H9 (cell line): ENCODE measurements at regions not wholly inside any gene's neighbourhood (a gene's known extent, or its start where the extent isn't known, plus 50 kb on each side); places are given as distances from the start of the nearest gene placed in this dataset.

Experiments
- DNase-seq: peaks from one replicate; pipeline ENCODE4 v3.0.0-alpha.2; 2017
- H2AFZ ChIP-seq: one replicate; pipeline ENCODE4 v1.6.1; 2013; ENCODE audit warnings: mild to moderate bottlenecking, low read length, control low read depth, moderate library complexity
- H2AK5ac ChIP-seq: 2 replicates; pipeline ENCODE4 v1.6.1; 2013; ENCODE audit warnings: low read length, control low read depth, mixed read lengths; ENCODE audit not compliant: insufficient read length
- H2BK120ac ChIP-seq: one replicate; pipeline ENCODE4 v1.6.1; 2013; ENCODE audit warnings: low read depth, mild to moderate bottlenecking, low read length, control low read depth, inconsistent platforms; ENCODE audit not compliant: poor library complexity, severe bottlenecking
- H2BK12ac ChIP-seq: 2 replicates; pipeline ENCODE4 v1.6.1; 2013; ENCODE audit warnings: low read length, control low read depth, mixed read lengths, low read depth; ENCODE audit not compliant: insufficient read length
- H2BK15ac ChIP-seq: 2 replicates; pipeline ENCODE4 v1.6.1; 2013; ENCODE audit warnings: low read depth, low read length, control low read depth
- H2BK20ac ChIP-seq: one replicate; pipeline ENCODE4 v1.6.1; 2013; ENCODE audit warnings: low read depth, mild to moderate bottlenecking, low read length, control low read depth, inconsistent platforms; ENCODE audit not compliant: poor library complexity, severe bottlenecking
- H2BK5ac ChIP-seq: 2 replicates; pipeline ENCODE4 v1.6.1; 2013; ENCODE audit warnings: low read length, control low read depth, mixed read lengths; ENCODE audit not compliant: insufficient read length
- H3K14ac ChIP-seq: 2 replicates; pipeline ENCODE4 v1.6.1; 2013; ENCODE audit warnings: low read length, control low read depth; ENCODE audit not compliant: insufficient read depth
- H3K18ac ChIP-seq: 2 replicates; pipeline ENCODE4 v1.6.1; 2013; ENCODE audit warnings: low read depth, mild to moderate bottlenecking, mixed read lengths, low read length, control low read depth; ENCODE audit not compliant: insufficient read length
- H3K23ac ChIP-seq: 2 replicates; pipeline ENCODE4 v1.6.1; 2013; ENCODE audit warnings: low read length, control low read depth, mixed read lengths, low read depth; ENCODE audit not compliant: insufficient read length
- H3K23me2 ChIP-seq: 2 replicates; pipeline ENCODE4 v1.6.1; 2013; ENCODE audit warnings: low read depth, mild to moderate bottlenecking, mixed read lengths, low read length, control low read depth; ENCODE audit not compliant: insufficient read length, poor library complexity, severe bottlenecking
- H3K27ac ChIP-seq: 2 replicates; pipeline ENCODE4 v1.5.1; 2013; ENCODE audit warnings: low read length, control low read depth, mixed read lengths, low read depth; ENCODE audit not compliant: insufficient read length
- H3K27me3 ChIP-seq: 2 replicates; pipeline ENCODE4 v1.6.1; 2013; ENCODE audit warnings: low read length, control low read depth, inconsistent platforms; ENCODE audit not compliant: insufficient read depth
- H3K4ac ChIP-seq: 2 replicates; pipeline ENCODE4 v1.6.1; 2013; ENCODE audit warnings: low read depth, mild to moderate bottlenecking, control low read depth, inconsistent platforms, low read length, moderate library complexity
- H3K4me1 ChIP-seq: 2 replicates; pipeline ENCODE4 v1.6.1; 2013; ENCODE audit warnings: low read length, control low read depth, inconsistent platforms; ENCODE audit not compliant: insufficient read depth
- H3K4me2 ChIP-seq: 2 replicates; pipeline ENCODE4 v1.6.1; 2013; ENCODE audit warnings: low read length, control low read depth, mixed read lengths; ENCODE audit not compliant: insufficient read length, insufficient read depth
- H3K56ac ChIP-seq: 2 replicates; pipeline ENCODE4 v1.6.1; 2013; ENCODE audit warnings: low read depth, mild to moderate bottlenecking, mixed read lengths, low read length, control low read depth; ENCODE audit not compliant: insufficient read length
- H3K79me1 ChIP-seq: 2 replicates; pipeline ENCODE4 v1.6.1; 2013; ENCODE audit warnings: low read depth, mild to moderate bottlenecking, moderate library complexity, low read length, control low read depth, inconsistent platforms; ENCODE audit not compliant: insufficient read depth, poor library complexity, severe bottlenecking
- H3K79me2 ChIP-seq: 2 replicates; pipeline ENCODE4 v1.6.1; 2013; ENCODE audit warnings: low read length, control low read depth, inconsistent platforms; ENCODE audit not compliant: insufficient read depth
- H3K9ac ChIP-seq: 2 replicates; pipeline ENCODE4 v1.6.1; 2013; ENCODE audit warnings: low read length, control low read depth, mixed read lengths; ENCODE audit not compliant: insufficient read length; ENCODE audit errors: extremely low read depth
- H3K9me3 ChIP-seq: one replicate; pipeline ENCODE4 v1.6.1; 2013; ENCODE audit warnings: low read depth, low read length, inconsistent platforms; ENCODE audit not compliant: control insufficient read depth
- H3T11ph ChIP-seq: one replicate; pipeline ENCODE4 v1.6.1; 2013; ENCODE audit warnings: mild to moderate bottlenecking, low read length, control low read depth, inconsistent platforms
- H4K20me1 ChIP-seq: one replicate; pipeline ENCODE4 v1.6.1; 2013; ENCODE audit not compliant: control insufficient read depth, insufficient read length, insufficient read depth
- H4K5ac ChIP-seq: 2 replicates; pipeline ENCODE4 v1.6.1; 2013; ENCODE audit warnings: low read depth, mild to moderate bottlenecking, mixed read lengths, low read length, control low read depth; ENCODE audit not compliant: insufficient read length
- H4K8ac ChIP-seq: replicated peaks from 2 replicates; pipeline ENCODE4 v1.6.1; 2013; ENCODE audit warnings: low read length, control low read depth, mixed read lengths, low read depth; ENCODE audit not compliant: insufficient read length
- H4K91ac ChIP-seq: 2 replicates; pipeline ENCODE4 v1.6.1; 2013; ENCODE audit warnings: low read depth, mild to moderate bottlenecking, moderate library complexity, mixed read lengths, low read length, control low read depth; ENCODE audit not compliant: insufficient read length
- H3K27ac Mint-ChIP-seq, 3 experiments: 2 replicates in 2 of 3; 3 replicates in 1 of 3; pipeline ENCODE4 v1.8.0; 2020 to 2021; ENCODE audit warnings: mixed read lengths in 3 of 3, mild to moderate bottlenecking in 1 of 3, moderate library complexity in 1 of 3
- H3K27me3 Mint-ChIP-seq: 2 replicates; pipeline ENCODE4 v1.8.0; 2021; ENCODE audit warnings: low read depth, mild to moderate bottlenecking, moderate library complexity, mixed read lengths
- H3K36me3 Mint-ChIP-seq, 3 experiments: 2 replicates in 2 of 3; 3 replicates in 1 of 3; pipeline ENCODE4 v1.8.0; 2020 to 2021; ENCODE audit warnings: low read depth in 3 of 3, mixed read lengths in 3 of 3; ENCODE audit not compliant: insufficient read depth in 1 of 3
- H3K4me1 Mint-ChIP-seq, 2 experiments: 2 replicates each; pipeline ENCODE4 v1.8.0; 2020; ENCODE audit warnings: mixed read lengths in 2 of 2
- H3K4me3 Mint-ChIP-seq, 2 experiments: 2 replicates in 1 of 2; 3 replicates in 1 of 2; pipeline ENCODE4 v1.8.0; 2020 to 2021; ENCODE audit warnings: mild to moderate bottlenecking in 2 of 2, mixed read lengths in 2 of 2, moderate library complexity in 1 of 2
- H3K9me3 Mint-ChIP-seq, 2 experiments: 2 replicates in 1 of 2; 3 replicates in 1 of 2; pipeline ENCODE4 v1.8.0; 2020; ENCODE audit warnings: mild to moderate bottlenecking in 2 of 2, mixed read lengths in 2 of 2, moderate library complexity in 1 of 2
- CTCF ChIP-seq: fragments of 200-600 bp; sonication (generic); conservative IDR thresholded peaks from 3 replicates; pipeline ENCODE4 v1.8.0; 2021; ENCODE audit warnings: antibody characterized with exemption, mild to moderate bottlenecking
- WGBS: extraction: QIAGEN DNeasy Blood & Tissue Kit; methylation state at CpG from one replicate; pipeline ENCODE4 v1.1.7; 2013; ENCODE audit warnings: missing lambda C conversion rate, low lambda C conversion rate, mixed read lengths; ENCODE audit not compliant: insufficient read length; ENCODE audit errors: extremely low coverage; 5-methylcytosine and 5-hydroxymethylcytosine counted together

- H4K8ac ChIP-seq, result no peak overlapping the region
- no peaks in the 10 kb centered on the region for H3K4me1 ChIP-seq
- no CpG with 5 or more reads among the region's 2 CpGs for WGBS
- H3K9ac ChIP-seq, result no peak overlapping the region
- no peaks in the 10 kb centered on the region for H3K9me3 ChIP-seq
- H3K56ac ChIP-seq, result no peak overlapping the region
- H3K4me3 Mint-ChIP-seq, result no peak overlapping the region
- no peak overlapping the region for H4K91ac ChIP-seq
- no peaks in the 10 kb centered on the region for H3K4me1 Mint-ChIP-seq
- TF ChIP-seq CTCF, result no peak
- H3K23ac ChIP-seq, result no peak overlapping the region
- no peak overlapping the region for H3K27ac Mint-ChIP-seq
- no peak overlapping the region for H3K27ac ChIP-seq
- no peak overlapping the region for H3K4me2 ChIP-seq
- no peak overlapping the region for H3K14ac ChIP-seq
- no peak overlapping the region for H2BK120ac ChIP-seq
- no peak overlapping the region for H2BK15ac ChIP-seq
- no peaks in the 10 kb centered on the region for H3K27me3 Mint-ChIP-seq
- H3K9me3 Mint-ChIP-seq, result peaks cover 4 to 10% of the 10 kb centered on the region in 2 experiments; a peak in 4 of 5 replicates
- H4K5ac ChIP-seq, result no peak overlapping the region
- H3T11ph ChIP-seq, result no peak overlapping the region
- no peak overlapping the region for H2BK5ac ChIP-seq
- H3K18ac ChIP-seq, result no peak overlapping the region
- H3K36me3 Mint-ChIP-seq, result no peaks in the 10 kb centered on the region; a peak in 1 of 7 replicates
- H4K20me1 ChIP-seq, result no peaks in the 10 kb centered on the region
- H2BK12ac ChIP-seq, result no peak overlapping the region
- no peaks in the 10 kb centered on the region for H3K79me1 ChIP-seq
- no peaks in the 10 kb centered on the region for H3K23me2 ChIP-seq
- no peak overlapping the region for H2AK5ac ChIP-seq
- no peak overlapping the region for H2AFZ ChIP-seq
- no peak overlapping the region for H2BK20ac ChIP-seq
- no peak for DNase-seq
- H3K79me2 ChIP-seq, result no peaks in the 10 kb centered on the region
- no peaks in the 10 kb centered on the region for H3K27me3 ChIP-seq
- H3K4ac ChIP-seq, result no peak overlapping the region
Measured at GRCh38 chr13:37450276-37450675, 148.3 kb downstream of the POSTN start.
